Cerebellar nuclear complex (tissue), 1 donor: ENCODE measurements at regions not wholly inside any gene's neighbourhood (a gene's known extent, or its start where the extent isn't known, plus 50 kb on each side); places are given as distances from the start of the nearest gene placed in this dataset.
"Not testable (repeated sequence)": the region's sequence is repeated elsewhere in the genome, so short reads cannot be mapped to it uniquely, and the experiment has no call there.

Experiments
- DNase-seq, 2 experiments: peaks; one replicate each; lab custom pipeline; 2025; lab: John Stamatoyannopoulos, UW

DNA sequence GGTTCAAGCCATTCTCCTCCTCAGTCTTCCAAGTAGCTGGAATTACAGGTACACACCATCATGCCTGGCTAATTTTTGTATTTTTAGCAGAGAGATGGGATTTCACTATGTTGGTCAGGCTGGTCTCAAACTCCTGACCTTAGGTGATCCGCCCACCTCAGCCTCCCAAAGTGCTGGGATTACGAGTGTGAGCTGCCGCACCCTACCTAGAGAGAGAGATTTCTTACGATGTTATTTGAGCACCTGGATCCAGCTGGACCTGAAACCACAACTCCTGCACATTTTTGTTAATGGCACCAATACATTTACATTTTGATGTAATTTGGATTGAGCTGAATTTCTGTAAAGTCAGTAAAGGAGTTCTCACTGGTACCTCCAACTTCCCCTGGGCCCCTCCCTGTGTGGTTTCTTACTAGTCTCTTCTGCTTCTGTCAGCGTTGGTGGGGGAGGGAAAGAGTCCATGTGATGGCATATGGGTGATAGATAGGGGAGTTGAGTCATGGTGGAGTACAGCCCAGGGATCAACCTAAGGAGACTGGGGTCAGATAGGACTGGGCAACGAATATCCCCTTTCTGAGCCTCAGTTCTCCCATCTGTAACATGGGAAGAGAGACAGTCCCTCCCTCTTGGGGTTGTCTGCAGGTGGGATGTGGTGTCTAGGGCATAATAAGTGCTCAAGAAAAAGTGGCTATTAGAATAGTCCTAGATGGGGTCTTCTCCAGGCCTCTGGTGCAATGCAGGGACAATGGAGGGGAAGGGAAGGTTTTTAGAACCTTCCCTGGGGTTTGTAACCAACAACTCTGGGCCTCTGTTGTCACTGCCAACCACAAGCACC, 83.3 kb upstream of the MED13L start:
- DNase-seq, result no peak

DNA sequence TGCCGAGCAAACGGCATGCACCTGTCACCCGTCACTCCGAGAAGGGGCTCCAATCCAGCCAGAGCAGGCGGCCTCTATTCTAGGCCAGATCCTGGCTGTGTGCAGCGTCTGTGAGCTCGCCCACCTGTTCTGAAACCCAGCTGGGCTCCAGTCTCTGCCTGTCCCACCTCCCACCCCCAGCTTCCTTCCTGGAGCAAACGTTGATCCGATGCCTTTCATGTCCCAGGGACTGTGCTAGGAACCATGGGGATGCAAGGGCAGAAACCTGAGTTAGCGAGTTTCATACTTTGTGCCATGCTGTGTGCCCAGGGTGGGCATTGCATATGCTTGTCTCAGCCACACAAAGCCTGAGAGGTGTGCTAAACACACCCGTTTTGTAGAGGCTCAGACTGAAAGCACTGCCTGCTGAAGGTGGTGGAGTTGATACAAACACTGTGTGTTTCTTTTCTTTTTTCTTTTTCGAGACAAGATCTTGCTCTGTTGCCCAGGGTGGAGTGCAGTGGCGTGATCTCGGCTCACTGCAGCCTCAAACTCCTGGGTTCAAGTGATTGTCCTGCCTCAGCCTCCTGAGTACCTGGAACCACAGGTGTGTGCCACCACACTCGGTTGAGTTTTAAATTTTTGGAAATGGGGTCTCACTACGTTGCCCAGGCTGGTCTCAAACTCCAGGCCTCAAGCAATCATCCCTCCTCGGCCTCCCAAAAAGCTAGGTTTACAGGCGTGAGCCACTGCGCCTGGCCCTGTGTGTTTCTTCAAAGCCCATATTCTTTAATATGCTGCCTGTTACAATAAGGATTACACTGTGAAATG, 84.1 kb upstream of the MED13L start:
- DNase-seq, result peak; percentile 67 to 77

DNA sequence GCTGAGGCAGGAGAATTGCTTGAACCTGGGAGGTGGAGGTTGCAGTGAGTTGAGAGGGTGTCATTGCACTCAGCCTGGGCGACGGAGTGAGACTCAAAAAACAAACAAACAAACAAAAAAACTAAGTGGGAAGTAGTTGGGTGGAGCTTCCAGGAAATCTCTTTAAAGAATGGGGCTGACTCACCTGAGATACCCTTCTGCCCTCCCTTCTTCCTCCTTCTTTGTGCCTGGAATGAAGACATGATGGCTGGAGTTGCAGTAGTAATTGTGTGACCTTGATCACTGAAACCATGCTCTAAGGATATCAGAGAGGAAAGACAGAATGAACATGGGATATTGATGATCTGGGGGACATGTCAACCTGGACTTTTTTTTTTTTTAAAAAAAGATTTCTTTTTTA, 87.6 kb upstream of the MED13L start:
- DNase-seq, result no peak

DNA sequence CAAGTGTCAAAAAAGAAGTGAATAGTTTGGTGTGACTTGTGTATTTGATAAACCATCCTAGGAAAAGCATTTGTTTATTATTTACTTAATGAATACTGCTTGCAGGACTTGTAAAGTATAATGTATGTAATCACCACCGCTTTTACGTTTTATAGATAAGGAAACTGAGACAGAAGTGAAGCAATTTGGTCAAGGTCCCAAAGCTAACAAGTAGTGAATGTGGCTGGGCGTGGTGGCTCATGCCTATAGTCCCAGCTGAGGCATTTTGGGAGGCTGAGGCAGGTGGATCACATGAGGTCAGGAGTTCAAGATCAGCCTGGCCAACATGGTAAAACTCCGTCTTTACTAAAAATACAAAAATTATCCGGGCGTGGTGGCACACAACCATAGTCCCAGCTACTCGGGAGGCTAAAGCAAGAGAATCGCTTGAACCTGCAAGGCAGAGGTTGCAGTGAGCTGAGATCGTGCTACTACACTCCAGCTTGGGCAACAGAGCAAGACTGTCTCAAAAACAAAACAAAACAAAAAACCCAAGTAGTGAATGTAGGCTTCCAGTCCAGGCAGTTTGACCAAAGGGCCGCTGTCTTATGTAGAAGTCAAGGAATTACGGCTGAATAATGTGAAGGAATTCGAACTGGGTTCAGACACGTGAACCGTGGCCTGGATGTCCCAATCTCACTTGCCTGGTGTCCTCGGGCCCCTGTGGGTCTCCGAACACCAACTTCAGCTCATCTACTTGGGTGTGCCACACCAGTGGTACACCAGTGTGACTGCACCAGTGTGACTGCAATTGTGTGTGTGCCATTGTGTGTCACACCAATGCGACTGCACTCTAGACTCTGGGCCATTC, 88.3 kb upstream of the MED13L start:
- no peak for DNase-seq

DNA sequence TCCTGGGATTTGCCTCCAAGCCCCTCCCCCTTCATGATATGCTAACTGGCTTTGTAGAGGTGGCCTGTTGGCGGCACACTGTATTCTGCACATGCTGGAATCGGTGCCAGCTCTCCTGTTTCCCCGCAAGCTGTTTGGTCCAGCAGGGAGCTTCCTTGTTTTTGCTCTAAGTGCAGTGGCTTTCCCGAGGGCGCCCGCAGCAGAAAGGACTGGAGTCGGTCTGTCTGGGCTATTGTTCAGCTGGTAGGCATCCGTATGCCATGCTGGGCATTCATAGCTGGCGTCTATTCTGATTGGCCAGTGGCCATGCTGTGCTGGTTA, 88.9 kb upstream of the MED13L start:
- peak; percentile 18 to 67 for DNase-seq

DNA sequence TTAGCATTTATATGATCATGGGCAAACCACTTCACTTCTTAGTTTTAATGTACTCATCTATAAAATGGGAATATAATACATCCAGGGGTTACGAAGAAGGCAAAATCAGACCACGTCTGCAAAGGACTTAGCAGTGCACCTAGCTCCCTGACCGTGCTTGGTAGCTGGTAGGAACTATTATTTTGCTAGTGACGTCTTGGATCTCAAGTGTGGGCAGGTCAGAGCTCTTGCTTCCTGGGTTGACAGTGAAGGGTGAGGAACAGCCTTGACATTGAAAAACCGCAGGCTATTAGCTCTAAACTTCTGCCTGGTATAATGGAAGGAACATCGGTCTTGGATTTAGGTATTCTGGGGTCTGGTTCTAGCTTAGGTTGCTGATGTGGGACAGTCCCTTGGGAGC, 89.3 kb upstream of the MED13L start:
- no peak for DNase-seq

DNA sequence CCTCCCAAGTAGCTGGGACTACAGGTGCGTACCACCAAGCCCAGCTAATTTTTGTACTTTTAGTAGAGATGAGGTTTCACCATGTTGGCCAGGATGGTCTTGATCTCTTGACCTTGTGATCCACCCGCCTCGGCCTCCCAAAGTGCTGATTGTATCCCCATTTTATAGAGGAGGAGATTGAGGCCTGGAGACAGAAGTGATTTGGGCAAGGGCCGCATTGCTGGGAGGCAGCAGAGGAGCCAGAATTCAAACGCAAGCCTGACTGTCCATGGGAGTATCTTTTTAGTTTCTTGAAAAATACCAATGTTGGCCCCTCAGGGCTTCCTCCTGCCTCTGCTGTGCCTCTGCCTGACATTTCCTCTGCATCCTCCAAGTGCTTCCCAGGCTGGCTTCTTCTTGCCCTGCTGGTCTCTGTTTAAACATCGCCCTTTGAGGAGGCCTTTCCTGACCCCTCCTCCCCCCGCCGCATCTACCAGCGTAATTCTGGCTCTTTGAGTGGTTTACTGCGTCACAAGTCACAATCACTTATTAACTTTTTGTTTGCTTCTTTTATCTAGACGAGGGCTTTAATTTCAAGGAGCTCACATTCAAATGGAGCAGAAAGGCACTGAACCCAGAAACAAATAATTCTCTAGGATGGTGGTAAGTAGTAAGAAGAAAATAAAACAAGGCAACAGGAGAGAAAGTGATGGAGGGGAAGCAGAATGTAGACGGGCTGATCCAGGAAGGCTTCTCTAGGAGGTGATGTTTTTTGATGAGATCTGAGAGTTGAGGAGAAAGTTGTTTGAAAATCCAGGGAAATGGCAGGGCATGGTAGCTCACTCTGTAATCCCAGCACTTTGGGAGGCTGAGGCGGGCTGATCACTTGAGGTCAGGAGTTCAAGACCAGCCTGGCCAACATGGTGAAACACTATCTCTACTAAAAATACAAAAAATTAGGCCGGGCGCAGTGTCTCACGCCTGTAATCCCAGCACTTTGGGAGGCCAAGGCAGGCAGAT, 91.0 kb upstream of the MED13L start:
- no peak for DNase-seq

DNA sequence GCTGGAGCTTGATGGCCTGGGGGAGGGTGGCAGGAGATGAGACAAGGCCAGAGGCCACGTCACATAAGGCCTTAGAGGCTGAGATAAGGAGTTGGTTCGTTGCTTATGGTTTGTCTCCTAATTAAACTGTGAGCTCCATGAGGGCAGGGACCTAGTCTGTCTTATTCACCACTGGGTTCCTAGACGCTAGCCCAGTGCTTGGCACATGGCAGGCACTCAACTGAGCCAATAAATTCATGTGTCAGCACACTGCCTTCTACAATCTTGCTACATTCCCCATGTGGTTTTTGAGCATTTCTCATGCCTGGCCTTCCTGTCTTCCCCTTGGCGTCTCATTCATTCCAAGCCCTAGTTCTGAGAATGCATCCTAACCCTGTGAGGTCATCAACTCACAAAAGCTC, 92.5 kb upstream of the MED13L start:
- no peak for DNase-seq

DNA sequence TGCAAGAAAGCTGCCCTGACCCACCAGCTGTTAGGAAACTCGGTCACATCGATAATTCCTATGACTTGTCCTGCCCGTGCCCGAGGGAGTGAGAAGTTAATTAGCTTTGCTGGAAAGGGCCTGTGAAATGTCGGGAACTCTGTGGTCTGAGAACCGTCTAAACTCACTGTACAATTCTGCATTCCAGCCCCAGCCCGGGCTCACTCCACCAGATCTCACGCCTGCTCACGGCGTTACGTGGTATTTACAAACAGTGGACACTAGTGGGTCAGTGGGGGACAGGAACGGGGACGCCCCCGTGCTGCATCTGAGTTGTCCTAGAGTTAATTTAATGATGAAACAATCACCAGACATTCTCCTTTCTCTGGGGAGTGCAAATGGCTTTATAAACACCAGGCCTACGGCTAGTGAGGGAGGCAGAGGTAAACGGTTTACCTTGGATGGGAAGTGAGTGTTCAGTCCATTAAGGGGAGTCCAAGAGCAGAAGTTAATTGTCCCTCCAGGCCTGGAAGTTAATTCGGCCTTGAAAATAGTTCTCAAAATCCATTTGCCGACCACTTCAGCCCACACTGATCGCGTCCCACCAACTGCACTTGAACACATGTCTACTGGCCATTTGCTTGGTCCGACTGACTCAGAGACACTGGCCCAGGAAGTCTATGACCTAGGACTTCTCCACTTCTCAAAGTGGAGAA, 93.5 kb upstream of the MED13L start:
- no peak for DNase-seq

DNA sequence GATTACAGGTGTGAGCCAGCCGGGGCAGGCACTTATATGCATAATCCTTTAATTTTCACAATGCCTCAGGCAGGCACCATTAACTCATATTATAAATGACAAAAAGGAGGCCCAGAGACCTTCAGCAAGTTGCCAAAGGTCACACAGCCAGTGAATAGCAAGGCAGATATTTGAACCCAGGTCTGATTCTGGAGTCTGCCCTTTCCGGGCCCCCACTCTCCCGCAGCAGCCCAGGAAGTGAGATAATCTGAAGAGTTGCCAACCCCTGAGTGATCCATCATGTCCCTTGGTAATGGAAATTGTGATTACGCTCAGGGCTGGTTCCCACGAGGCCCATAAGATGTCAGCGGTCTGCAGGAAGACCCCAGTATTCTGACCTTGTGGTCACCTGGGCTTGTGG, 95.3 kb upstream of the MED13L start:
- DNase-seq, result no peak

DNA sequence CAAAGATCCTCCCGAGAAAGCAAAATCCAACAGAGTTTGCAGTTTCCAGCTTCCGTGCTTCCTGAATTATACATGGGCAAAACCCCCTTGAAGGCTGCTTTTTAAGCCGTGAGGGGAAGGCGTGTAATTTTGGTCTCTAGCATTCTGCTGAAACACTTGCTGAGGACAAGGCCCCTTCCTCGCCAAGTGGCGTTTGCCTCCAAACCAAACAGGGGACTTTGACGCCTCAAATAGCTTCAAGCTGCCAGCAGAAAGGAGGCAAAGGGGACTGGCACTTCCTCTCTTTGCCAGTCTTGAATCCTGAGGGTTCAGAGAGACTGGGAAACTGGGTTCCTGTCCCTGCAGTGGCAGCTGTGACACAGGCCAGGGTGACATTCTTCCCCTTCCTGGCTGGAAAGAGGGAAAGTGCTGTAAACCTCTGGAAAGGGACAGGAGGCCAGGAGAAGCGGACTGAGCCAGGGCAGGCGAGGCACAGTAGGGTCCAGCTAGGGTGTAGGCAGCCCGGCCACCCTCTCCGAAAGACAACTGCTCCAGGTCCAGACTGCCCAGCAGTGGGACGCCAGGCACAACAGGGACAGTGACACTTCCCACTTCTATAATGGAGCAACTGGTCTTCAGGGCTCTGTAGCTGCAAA, 96.2 kb upstream of the MED13L start:
- no peak for DNase-seq

DNA sequence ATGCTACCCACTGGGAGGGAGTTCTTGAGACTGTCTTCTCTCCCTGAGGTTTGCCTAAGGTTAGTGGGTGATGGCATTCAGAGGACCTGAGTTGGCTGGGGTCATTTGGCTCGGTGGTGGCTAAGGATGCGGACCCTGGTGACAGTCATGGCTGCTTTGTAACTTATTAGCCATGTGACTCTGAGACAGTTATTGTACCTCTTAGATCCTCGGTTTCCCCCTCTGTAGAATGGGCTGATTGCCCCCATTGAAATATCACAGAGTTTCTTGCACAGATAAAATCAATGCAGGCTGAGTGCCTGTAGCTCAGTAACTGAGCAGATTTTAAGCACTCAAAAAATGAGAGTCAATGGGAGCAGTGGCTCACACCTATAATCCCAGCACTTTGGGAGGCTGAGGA, 96.7 kb upstream of the MED13L start:
- DNase-seq, result no peak

DNA sequence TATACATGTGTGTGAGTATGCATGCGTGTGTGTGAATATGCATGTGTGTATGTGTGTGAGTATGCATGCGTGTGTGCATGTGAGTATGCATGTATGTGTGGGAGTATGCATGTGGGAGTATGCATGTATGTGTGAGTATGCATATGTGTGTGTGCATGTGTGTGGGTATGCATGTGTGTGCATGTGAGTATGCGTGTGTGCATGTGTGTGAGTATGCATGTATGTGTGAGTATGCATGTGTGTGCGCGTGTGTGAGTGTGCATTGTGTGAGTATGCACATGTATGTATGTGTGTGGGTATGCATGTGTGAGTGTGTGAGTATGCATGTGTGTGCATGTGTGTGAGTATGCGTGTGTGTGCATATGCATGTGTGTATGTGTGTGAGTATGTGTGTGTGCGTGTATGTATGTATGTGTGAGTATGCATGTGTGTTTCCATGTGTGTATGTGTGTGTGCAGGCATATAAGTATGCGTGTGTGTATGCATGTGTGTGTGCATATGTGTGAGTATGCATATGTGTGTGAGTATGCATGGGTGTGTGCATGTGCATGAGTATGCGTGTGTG, 97.9 kb upstream of the MED13L start:
- no peak for DNase-seq

DNA sequence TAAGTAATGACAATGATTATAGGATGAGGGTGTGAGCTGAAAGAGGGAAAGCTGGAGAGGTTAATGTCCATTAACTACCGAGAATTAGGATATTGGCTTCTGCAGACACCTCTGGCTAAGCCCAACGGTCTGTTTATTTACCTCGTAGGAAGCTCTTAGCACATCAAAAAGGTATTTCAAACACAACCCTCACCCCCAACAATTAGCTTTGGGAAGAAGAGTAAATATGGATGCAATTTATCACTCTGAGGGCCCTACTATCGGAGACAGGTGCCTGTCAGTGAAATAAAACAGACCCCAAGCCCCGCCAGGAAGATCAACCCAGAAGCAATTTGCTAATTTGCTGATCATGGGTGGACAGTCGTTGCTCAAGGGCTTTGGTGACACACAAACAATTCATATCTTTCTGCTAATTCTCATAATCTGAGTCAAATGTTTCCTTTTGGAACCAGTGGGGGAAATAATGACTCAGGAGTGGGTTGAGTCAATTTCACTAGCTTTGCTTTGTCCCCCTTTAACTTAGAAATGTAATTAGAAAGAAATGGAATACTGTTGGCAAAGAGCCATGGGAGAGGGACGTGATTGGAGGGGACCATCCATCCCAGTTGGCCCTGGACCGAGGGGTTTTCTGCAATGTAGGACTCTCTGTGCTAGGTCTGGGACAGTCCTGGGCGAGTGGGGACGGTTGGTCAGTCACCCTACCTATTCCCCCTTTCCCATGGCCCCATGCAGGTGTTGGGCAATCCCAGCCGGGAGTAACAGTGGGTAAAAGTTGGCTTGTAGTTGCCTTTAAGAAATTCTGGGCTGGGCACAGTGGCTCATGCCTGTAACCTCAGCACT, 99.1 kb upstream of the MED13L start:
- no peak for DNase-seq

DNA sequence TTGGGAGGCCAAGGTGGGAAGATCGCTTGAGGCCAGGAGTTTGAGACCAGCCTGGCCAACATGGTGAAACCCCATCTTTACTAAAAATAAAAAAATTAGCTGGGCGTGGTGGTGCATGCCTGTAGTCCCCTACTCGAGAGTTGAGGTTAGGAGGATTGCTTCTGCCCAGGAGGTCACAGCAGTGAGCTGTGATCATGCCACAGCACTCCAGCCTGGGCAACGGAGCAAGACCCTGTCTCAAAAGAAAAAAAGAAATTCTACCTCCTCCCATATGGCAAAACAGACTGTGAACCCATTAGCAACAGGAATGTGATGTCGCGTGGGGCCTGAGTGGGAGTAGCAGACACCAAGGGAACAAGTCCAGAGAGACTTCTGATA, 99.7 kb upstream of the MED13L start:
- not testable (repeated sequence) for DNase-seq

DNA sequence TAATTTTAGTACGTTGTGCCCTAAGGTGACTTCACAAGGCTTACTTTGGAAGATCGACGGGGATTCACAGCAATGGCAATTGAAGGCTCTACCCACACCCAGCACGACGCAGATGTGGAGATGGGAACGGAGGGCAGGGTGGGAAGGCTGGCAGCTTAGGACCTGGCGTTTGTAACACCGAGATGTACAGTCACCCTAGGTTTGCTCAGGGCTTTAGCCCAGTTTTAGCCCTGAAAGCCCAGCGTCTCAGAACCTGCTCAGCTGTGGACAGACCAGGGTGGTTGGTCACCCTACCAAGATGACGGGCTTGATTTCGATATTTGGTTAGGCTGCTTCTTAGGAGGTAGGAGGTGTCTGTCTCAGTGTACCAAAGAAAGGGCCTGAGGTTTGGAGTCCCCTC, 100.5 kb upstream of the MED13L start:
- no peak for DNase-seq

DNA sequence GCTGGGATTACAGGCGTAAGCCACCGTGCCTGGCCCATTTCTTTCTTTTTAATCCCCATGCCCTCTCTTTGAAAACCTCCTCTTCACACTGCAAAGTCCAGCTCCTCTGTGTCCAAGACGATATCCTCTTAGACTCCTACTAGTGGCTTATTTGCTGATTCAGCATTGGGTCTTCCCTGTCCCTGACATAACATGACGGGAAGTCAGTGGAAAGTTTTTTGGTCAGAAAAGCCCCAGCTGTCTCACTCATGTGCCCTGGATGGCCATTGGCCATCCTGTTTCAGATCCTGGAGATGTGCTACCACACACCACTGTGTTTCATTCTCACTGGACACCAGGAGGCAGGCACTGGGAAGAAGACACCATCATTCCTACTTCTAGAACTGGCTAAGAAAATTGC, 102.6 kb upstream of the MED13L start:
- DNase-seq, result no peak

DNA sequence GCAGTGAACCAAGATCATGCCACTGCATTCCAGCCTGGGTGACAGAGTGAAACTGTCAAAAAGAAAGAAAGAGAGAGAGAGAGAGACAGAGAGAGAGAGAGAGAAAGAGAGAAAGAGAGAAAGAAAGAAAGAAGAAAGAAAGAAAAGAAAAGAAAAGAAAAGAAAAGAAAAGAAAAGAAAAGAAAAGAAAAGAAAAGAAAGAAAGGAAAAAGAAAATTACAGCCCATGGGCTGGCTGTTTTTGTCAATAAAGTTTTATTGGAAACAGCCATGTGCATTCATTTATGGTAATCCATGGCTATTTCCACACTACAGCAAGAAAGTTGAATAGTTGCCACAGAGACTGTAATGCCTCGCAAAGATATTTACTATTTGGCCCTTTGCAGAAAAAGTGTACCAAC, 103.2 kb upstream of the MED13L start:
- DNase-seq, result not testable (repeated sequence)

DNA sequence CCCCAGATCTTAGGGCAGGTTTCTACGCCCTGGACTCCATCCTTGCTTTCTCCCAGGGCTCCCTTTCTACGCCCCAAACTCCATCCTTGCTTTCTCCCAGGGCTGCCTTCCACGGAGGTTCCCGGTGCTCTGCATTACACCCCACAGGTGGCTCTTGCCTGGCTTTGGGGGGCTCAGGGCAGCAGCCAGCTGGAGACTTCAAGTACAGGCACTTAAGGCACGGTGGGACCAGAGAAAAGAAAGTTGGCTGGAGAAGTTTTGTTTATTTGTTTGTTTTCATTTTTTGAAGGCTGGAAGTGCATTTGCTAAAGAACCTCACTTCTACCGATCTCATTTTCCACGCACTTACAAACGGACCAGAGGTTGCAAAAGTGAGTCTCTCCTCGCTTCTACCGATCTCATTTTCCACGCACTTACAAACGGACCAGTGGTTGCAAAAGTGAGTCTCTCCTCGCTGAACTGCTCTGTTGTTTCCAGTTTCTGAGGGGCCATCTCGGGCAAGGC, 103.8 kb upstream of the MED13L start:
- no peak for DNase-seq
